ENCODE measurements at regions not wholly inside any gene's neighbourhood (a gene's known extent, or its start where the extent isn't known, plus 50 kb on each side); places are given as distances from the start of the nearest gene placed in this dataset.
"Not testable (repeated sequence)": the region's sequence is repeated elsewhere in the genome, so short reads cannot be mapped to it uniquely, and the experiment has no call there.

GRCh38 chr4:118557298-118557851, 127.8 kb upstream of the METTL14 start:
- TF ChIP-seq CTCF (IDR thresholded peaks at IDR 0.05; ENCODE audit: insufficient read depth, low read depth, low read length), result no peak
- Histone ChIP-seq H3K27me3 (ENCODE audit: control insufficient read depth, insufficient read depth, low read length) (no peaks in the 10 kb centered on the region), H3K36me3 (ENCODE audit: control insufficient read depth, insufficient read depth, low read length) (no peaks in the 10 kb centered on the region), H3K4me3 (ENCODE audit: low read depth, low read length) (no peak overlapping the region)
- ChIA-PET POLR2A (no interaction called here), CTCF (no interaction called here)
- peak; percentile 61 for DNase-seq (ENCODE audit: low read depth)

GRCh38 chr4:118558188-118558587, 127.0 kb upstream of the METTL14 start:
- H3K36me3 ChIP-seq (ENCODE audit: control insufficient read depth, insufficient read depth, low read length); H3K27me3 ChIP-seq (ENCODE audit: control insufficient read depth, insufficient read depth, low read length); CTCF ChIA-PET; POLR2A ChIA-PET; H3K4me3 ChIP-seq (ENCODE audit: low read depth, low read length): not testable (repeated sequence)
- peak; percentile 4 for DNase-seq (ENCODE audit: low read depth)

- CTCF ChIA-PET; POLR2A ChIA-PET; H3K36me3 ChIP-seq (ENCODE audit: control insufficient read depth, insufficient read depth, low read length); H3K27me3 ChIP-seq (ENCODE audit: control insufficient read depth, insufficient read depth, low read length); DNase-seq (ENCODE audit: low read depth); H3K4me3 ChIP-seq (ENCODE audit: low read depth, low read length): not testable (repeated sequence)
Measured at GRCh38 chr4:118561559-118561958, 123.6 kb upstream of the METTL14 start.

GRCh38 chr4:118566003-118566513, 119.1 kb upstream of the METTL14 start:
- CTCF ChIA-PET; H3K4me3 ChIP-seq (ENCODE audit: low read depth, low read length); H3K36me3 ChIP-seq (ENCODE audit: control insufficient read depth, insufficient read depth, low read length); POLR2A ChIA-PET; H3K27me3 ChIP-seq (ENCODE audit: control insufficient read depth, insufficient read depth, low read length): not testable (repeated sequence)
- DNase-seq (ENCODE audit: low read depth), result peak; percentile 61

- POLR2A ChIA-PET; H3K27me3 ChIP-seq (ENCODE audit: control insufficient read depth, insufficient read depth, low read length); DNase-seq (ENCODE audit: low read depth); H3K36me3 ChIP-seq (ENCODE audit: control insufficient read depth, insufficient read depth, low read length); CTCF ChIA-PET; H3K4me3 ChIP-seq (ENCODE audit: low read depth, low read length): not testable (repeated sequence)
Measured at GRCh38 chr4:118572991-118573390, 112.2 kb upstream of the METTL14 start.

GRCh38 chr4:118574251-118574913, 110.8 kb upstream of the METTL14 start:
- H3K36me3 ChIP-seq (ENCODE audit: control insufficient read depth, insufficient read depth, low read length); POLR2A ChIA-PET; DNase-seq (ENCODE audit: low read depth); CTCF ChIA-PET; H3K27me3 ChIP-seq (ENCODE audit: control insufficient read depth, insufficient read depth, low read length); H3K4me3 ChIP-seq (ENCODE audit: low read depth, low read length): not testable (repeated sequence)

GRCh38 chr4:118575057-118575456, 110.1 kb upstream of the METTL14 start:
- DNase-seq (ENCODE audit: low read depth); H3K27me3 ChIP-seq (ENCODE audit: control insufficient read depth, insufficient read depth, low read length); POLR2A ChIA-PET; CTCF ChIA-PET; H3K36me3 ChIP-seq (ENCODE audit: control insufficient read depth, insufficient read depth, low read length); H3K4me3 ChIP-seq (ENCODE audit: low read depth, low read length): not testable (repeated sequence)

GRCh38 chr4:118575726-118576125, 109.5 kb upstream of the METTL14 start:
- DNase-seq (ENCODE audit: low read depth); CTCF ChIA-PET; H3K27me3 ChIP-seq (ENCODE audit: control insufficient read depth, insufficient read depth, low read length); H3K36me3 ChIP-seq (ENCODE audit: control insufficient read depth, insufficient read depth, low read length); H3K4me3 ChIP-seq (ENCODE audit: low read depth, low read length); POLR2A ChIA-PET: not testable (repeated sequence)

- H3K36me3 ChIP-seq (ENCODE audit: control insufficient read depth, insufficient read depth, low read length); H3K4me3 ChIP-seq (ENCODE audit: low read depth, low read length); H3K27me3 ChIP-seq (ENCODE audit: control insufficient read depth, insufficient read depth, low read length); CTCF ChIA-PET; POLR2A ChIA-PET; DNase-seq (ENCODE audit: low read depth): not testable (repeated sequence)
Measured at GRCh38 chr4:118576709-118577219, 108.4 kb upstream of the METTL14 start.
